ENCODE measurements at regions not wholly inside any gene's neighbourhood (a gene's known extent, or its start where the extent isn't known, plus 50 kb on each side); places are given as distances from the start of the nearest gene placed in this dataset.
A peak's percentile ranks its signal among the peaks of the same experiment; 100 is the strongest.
"Not testable (repeated sequence)": the region's sequence is repeated elsewhere in the genome, so short reads cannot be mapped to it uniquely, and the experiment has no call there.

DNA sequence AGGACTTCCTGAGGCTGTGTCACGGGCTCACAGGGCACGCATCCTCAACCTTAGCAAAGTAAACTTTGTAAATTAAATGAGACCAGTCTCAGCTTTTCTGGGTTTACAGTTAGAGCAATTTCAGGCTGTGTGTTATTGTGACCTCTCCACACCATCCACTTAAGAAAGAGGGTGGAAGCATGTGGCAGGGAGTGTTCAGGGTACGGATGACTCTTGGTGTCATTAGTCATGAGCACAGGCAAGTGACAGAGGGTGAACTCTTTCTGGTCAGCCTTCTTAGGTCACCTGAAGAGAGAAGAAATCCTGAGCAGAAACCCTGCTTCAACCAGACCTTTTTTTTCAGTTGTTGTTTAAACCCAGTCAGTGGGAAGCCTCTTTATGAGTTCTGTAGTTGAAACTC, 207.9 kb downstream of the ICOS start:
- DNase-seq (ENCODE audit: low spot score): no peak

DNA sequence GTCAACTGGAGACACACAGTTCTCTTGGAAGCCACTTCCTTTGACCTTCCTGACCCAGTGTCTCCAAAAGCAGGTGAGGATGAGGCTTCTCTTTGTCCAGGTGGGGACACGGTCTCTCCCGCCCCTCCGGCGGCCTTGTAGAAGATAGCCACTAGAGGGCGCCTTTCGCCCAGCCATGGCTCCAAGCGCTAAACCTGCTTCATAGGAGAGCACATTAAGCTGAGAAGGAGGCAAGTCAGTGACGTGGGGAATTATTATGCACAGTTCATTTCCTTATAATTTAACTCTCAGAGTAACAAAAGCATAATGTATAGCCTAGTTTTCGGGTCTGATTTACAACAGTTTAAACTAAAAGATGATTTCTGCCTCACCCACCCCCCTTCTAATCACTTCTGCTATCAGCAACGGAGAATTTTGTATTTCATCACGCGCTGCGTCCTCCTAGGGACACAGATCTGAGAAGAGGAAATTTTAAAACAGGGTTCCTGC, 208.7 kb downstream of the ICOS start:
- peak; percentile 53 for DNase-seq (ENCODE audit: low spot score)

DNA sequence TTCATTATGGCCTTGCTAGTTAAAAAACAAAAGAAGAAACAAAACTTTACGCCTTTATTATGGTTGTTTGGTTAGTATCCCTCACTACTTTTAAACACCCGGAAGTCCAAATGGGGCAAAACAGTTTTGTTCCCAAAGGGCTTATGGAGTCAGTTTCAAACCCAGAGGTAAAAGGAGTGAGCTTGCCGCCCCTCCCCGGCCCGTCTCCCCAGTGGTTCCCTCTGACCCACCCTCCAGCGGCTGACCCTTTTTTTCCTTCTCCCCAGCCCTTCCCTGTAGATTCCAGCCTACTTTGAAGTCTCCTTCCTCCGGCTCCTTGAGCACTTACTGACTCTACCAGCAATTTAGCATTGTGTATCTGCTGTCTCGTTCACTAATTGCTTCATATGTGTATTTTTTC, 209.2 kb downstream of the ICOS start:
- no peak for DNase-seq (ENCODE audit: low spot score)

DNA sequence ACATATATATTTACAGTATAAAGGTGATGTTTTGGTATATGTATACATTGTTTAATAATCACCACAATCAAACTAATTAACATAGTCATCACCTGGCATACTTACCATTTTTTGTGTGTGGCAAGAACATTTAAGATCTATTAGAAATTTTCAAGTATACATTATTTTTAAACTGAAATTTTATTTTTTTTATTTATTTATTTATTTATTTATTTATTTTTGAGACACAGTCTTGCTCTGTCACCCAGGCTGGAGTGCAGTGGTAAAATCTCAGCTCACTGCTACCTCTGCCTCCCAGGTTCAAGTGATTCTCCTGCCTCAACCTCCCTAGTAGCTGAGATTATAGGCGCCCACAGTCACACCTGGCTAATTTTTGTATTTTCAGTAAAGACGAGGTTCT, 210.5 kb downstream of the ICOS start:
- DNase-seq (ENCODE audit: low spot score): not testable (repeated sequence)

DNA sequence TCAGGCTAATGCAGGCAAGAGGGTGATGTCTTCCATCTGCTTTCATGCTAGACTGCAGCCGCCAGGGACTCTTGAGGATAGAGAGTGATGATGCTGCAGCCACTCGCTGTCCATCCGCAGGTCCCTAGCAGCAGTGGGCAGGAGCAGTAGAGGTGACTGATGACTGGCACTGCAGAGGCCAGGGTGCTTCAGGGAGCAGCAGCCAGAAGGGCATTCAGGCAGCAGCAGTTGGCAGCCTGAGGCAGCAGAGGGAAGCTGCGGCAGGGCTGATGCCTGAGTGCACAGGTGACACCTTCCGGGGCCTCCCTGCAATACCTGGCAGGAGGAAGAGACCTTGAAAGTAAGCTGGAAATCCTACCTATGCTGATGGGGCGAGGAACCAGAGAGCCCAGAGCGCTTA, 214.2 kb downstream of the ICOS start:
- DNase-seq (ENCODE audit: low spot score): no peak

DNA sequence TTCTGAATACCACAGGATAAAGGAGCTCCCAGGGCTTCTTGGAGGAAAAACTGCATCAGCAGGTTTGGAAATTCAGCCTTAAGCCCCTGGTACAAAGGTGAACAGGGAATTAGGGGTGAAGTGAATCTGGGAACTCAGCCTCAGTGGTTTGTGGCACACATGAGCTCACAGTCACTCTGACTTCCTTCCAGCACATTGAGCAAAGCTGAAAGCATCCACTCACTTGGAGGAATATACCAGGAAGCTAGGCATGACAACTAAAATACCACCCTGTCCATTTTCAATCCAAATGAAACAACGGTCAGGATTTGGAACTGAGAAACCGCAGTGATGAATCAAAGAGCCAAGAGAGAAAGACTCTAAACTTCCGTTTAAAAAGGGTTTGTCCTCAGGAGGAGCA, 216.1 kb downstream of the ICOS start:
- no peak for DNase-seq (ENCODE audit: low spot score)

DNA sequence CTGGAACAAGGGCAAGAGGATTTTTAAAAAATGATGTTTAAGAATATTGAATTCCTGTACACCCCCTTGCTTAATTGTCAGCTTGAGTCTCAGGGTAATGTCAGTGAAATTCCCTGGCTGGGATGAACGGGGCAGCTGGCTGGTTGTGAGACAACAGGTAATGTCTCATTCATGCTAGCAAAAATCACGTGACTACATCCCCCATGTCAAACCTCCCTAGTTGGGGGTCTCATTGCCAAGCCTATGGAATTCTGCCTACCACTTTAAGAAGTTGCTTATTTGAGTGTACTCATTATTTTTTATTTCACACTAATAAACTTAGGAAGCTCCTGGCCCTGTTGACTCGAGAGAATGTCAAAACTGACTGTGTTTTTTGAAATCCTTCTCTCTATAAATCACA, 218.3 kb downstream of the ICOS start:
- no peak for DNase-seq (ENCODE audit: low spot score)

DNA sequence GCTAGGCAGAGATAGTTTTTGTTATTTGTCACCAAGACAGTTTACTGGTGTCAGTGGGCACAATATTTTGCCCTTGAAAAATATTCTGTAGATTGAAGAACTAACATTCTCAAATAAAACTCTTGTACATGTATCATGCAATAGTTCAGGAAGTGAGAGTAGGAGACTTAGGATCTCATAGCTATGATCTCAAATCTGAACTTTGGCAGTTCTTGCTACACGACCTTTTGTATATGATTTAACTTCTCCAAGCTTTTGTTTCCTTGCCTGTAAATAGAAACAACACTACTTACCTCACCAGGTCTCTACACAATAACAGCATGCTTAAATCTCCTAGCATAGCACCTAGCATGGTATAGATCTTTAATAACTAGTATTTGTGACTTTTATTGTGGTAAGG, 219.9 kb downstream of the ICOS start:
- no peak for DNase-seq (ENCODE audit: low spot score)

DNA sequence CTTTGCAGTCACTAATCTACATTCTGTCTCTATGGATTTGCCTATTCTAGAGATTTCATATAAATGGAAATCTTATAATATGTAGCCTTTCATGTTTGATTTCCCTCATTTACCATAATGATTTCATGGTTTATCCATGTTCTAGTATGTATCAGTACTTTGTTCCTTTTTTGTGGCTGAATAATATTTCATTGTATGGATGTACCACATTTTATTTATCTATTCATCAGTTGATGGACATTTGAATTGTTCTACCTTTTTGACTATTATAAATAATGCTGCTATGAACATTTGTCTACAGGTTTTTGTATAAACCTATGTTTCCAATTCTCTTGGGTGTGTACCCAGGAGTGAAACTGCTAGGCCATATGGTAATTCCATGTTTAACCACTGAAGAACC, 221.1 kb downstream of the ICOS start:
- no peak for DNase-seq (ENCODE audit: low spot score)

DNA sequence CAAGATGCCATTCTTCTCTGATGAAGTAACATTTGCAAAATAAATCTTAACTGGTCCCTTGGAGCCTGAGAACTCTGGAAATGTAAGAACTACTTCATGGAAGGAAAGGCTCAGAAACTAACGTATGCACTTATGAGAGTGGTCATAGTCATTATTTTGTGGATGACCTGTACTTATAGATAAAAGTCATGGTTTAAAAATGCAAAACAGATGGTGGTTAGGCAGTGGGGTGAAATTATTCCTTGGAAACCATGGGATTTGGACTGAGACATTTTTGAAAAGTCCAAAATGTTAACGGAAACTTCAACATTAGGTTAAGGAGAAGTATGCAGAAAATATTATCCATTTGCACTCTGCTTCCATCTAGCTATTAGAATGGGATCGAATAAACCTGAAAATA, 223.0 kb downstream of the ICOS start:
- DNase-seq (ENCODE audit: low spot score): no peak

DNA sequence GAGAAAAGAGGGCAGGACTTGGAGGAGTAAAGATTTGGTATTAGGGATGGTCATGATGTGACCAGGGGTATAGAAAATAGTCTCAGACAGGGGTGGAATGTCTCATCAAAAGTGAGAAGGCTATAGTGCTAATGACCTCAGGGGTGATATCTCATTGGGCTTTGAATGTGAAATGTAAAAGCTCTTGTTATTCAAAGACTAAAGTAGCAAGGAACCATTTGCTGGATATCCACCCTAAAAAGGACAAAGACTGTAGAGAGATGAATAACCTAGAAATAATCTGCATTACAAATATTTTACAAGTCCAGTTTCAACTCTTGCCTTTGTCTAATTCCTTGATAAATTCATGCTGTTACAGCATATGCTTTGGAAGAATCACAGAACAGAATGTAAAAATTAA, 224.4 kb downstream of the ICOS start:
- DNase-seq (ENCODE audit: low spot score): no peak

DNA sequence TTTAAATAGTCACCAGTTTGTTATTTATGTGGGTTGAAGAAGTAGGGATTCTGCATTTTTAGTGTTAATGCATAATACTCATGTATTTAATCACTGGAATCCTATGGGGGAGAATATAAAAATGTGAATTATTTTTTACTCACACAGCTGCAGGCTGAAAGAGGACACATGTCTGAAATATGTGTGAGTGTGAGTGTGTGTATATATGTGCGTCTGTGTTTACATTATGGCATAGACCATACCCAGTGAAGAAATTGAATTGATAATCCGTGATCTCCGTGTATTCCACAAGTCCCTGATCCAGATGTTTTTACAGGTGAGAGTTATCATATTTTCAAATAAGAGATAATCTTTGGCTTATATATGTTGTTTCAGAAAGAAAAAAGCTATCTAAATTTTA, 225.3 kb downstream of the ICOS start:
- DNase-seq (ENCODE audit: low spot score): no peak

DNA sequence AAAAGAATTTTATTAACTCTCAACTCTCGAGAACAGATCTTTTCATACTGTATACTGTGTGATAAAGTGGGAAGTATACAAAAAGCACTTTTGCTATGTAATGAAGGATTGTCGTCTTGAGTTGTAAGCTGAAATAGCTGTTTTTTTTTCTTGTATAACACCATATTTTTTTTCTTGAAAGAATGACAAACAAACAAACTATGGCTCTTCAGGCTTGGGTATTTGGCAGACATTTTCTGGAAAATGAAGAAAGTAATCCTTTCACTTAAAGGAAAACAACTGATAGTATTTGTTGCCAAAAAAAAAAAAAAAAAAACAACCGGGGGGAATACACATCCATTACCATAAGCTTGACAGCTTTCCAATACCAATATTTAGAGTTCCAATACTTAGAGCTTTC, 230.4 kb downstream of the ICOS start:
- DNase-seq (ENCODE audit: low spot score): no peak

DNA sequence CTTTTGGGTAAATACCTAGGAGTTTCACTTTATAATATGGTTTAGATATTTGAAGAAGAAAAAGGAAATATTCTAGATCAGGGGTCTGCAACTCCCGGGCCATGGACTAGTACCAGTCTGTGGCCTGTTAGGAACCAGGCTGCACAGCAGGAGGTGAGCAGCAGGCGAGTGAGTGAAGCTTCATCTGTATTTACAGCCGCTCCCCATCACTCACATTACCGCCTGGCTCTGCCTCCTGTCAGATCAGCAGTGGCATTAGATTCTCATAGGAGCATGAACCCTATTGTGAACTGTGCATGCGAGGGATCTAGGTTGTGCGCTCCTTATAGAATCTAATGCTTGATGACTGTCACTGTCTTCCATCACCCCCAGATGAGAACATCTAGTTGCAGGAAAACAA, 231.1 kb downstream of the ICOS start:
- not testable (repeated sequence) for DNase-seq (ENCODE audit: low spot score)

DNA sequence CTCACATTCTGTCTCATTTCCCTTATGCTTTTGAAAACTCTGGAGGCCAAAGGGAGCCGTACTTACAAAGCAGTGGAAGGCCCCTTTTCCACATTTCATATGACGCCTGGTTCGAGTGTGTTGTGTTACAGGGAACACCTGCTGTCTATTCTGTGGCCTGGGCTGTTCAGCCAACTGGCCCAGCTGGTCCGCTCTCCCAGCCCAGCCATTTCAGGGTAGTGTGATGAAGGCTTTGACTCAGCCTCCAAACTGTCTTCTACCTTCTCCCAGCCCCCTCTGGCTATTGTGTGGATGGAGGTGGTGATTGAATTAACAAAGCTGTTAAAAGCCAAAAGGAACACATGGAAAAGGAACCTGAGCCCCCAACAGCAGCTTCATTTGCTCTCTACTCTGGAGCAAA, 233.8 kb downstream of the ICOS start:
- DNase-seq (ENCODE audit: low spot score): no peak

DNA sequence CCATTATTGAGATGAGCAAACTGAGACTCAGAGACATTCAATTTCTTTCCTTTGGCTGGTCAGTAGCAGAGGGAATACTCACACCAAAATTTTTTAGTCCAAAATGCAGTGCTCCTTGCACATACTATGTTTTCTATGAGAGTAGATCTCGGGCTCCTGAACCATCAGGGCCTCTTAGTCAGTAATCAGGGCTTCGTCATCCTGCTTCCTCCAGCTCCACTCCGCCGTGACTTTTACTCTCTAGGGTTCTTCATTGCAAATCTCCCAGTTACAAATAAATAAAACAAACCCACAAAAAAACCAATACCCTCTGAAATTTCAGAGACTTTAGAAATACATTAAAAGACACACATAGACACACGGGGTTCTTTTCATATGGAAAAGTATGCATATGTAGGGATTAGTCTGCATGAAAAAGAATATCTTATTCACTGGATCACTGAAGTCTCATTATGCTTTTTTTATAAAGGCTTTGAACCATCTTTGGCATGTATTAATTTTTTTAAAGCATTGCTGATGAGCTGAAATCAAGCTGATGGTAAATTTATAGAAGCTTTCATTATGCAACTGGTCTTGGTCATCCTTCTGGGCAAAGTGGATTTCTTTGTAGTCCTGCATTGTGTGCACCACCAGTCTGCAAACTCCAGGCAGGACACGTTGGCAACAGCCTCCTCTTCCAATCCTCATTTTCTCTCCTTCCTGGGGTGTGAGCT, 235.0 kb downstream of the ICOS start:
- DNase-seq (ENCODE audit: low spot score): no peak

DNA sequence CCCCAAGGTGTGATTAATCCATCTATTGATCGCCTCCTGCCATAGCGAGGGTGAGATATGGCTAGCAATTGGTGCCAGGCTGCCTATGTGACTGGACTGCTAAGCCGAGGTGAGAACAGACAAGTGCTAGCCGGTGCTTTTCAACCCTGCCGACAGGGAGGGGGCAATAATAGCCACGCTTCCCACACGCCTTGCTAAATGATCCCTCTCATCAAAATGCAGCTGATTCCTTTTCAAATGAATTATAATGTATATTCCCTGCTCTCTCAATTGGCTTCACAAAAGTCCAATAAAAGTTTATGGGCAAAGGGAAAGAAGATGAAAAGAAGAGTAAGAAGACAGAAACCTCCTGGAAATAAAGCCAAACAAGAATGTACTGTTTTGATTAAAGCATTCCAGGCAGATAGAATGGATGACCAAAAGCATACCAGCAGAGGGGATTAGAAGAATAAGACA, 235.6 kb downstream of the ICOS start:
- DNase-seq (ENCODE audit: low spot score): no peak

DNA sequence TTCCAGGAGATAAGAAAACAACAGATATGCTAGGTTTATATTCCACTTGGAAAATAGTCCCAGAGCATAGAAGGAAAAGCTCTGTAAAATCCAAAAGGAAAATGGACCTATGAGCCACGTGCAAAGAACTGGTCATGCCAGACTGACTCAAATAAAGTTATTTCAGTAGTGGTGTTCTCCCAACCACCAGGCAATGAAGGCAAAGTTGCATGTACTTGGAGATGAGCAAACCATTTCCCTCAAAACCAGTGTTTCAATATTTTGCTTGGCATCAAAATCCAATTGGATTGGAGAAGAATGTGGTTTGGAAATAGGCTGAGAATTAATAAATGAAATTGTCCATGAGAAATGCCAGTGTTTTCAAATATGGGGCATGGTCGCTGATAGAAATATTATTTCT, 237.5 kb downstream of the ICOS start:
- no peak for DNase-seq (ENCODE audit: low spot score)

DNA sequence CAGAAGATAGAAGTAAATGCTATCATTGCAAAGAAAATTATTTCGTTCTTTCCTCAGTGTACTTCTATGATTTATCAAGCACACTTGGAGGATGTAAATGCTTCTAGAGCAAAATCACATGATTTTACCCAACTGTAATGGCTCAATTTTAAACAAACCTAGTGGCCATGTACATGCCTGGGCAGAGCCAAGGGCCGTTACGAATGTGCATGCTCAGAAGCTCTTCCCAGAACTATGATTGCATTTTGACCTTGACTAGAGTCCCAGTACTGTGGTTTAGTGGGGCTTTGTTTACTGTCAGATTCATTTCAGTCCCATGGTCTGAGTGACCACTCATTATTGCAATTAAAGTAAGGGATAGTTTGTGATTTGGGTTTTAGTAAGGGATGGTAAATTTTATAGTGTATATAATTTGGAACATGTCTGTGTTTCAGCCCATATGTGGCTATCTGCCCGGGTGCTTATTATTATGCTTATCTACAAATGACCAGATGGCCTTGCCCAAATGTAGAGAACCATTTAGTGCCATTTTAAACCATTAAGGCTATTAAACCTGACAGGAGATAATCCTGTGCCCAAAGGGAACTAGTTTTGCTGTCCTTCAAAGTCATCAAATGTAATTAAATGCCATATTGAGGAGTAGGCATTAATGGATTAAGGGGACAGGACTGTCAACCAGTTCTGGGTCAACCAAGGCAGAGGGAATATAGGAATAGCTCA, 239.1 kb downstream of the ICOS start:
- no peak for DNase-seq (ENCODE audit: low spot score)

DNA sequence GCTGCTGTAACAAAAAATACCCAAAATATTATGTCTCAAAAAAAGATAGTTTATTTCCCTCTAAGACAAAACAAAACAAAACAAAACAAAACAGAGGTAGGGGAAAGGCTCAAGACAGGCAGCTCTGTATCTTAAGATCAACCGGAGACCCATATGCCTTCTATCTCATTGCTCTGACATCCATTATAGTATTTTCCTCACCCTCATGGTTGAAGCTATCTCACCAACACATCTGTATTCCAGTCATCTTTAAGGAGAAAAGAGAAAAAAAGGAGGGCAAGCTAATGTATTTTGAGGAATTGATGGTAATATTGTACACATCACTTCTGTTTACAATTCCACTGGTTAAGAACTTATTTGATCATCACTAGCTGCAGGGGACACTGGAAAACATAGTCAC, 239.7 kb downstream of the ICOS start:
- DNase-seq (ENCODE audit: low spot score): no peak

DNA sequence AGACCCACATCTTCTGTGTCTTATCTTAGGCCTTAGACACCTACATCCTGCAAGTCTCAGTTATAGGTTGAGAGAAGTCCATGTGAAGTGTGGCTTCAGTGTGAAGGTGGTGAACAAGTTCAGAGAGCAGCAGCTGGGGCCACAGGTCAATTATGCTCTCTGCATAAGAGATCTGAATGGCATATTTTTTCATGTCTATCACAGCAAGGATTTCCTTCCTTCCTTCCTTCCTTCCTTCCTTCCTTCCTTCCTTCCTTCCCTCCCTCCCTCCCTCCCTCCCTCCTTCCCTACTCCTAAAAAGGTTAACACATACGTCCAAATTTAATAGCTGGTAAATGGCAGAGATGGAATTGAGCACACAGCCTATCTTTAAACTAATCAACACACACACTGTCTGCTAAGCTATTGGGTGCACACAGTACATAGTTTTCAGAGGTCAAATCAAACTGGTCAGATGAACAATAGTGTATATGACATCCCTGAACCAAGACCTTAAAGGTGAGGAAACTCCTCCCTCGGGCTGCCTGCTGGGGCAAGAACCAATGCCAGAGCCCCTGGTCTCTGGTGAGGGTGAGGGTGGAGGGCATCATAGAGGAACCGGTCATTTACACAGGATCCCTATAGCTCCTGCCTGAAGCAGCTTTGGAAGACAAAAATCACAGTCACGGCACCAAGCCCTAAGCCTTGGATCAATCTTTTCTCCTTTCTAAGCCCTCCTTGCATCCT, 240.9 kb downstream of the ICOS start:
- DNase-seq (ENCODE audit: low spot score): no peak

DNA sequence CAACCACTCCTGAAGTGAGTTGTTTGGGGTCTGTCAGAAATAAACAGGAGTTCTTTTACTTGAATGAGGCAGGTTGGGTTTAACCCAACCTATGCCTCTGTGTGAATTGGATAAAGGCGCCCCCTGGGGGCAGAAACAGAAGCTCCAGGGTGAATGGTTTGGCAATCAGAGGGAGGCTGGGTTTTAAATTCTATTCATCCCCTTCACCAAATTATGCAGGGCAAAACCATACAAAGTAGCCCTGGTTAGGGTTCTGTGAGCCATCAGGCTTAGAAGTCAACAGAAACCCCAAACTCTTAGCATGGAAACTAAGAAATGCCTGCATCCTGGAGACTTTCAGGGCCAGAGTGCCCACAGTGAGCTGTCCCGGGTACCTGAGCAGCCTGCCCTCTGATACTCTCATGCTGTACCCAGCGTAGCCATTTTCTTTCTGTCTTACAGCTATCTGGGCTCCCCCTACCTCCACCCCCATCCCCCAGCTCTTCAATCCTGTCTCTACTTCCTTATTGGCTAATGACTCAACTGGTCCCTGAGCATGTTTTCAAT, 241.5 kb downstream of the ICOS start:
- no peak for DNase-seq (ENCODE audit: low spot score)

DNA sequence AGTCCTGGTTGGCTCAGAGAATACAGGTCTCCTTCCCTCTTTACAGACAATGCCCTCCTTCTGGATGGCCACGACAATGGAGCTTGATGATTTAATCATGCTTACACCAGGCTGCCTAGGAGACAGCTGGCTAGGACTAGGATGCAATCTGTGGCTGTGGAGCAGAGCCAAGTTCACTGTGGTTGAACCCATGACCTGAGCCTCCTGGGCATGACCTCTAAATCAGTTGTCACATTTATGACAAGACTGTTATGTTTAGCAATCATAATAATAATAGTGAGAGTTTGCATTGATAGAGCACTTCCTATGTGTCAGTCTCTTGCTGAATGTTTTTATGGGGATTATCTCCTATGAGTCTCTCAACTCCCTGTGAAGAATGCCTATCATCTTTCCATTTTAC, 244.1 kb downstream of the ICOS start:
- DNase-seq (ENCODE audit: low spot score): no peak

All from putamen (tissue), 1 donor.